ENCODE measurements at regions not wholly inside any gene's neighbourhood (a gene's known extent, or its start where the extent isn't known, plus 50 kb on each side); places are given as distances from the start of the nearest gene placed in this dataset.

DNA sequence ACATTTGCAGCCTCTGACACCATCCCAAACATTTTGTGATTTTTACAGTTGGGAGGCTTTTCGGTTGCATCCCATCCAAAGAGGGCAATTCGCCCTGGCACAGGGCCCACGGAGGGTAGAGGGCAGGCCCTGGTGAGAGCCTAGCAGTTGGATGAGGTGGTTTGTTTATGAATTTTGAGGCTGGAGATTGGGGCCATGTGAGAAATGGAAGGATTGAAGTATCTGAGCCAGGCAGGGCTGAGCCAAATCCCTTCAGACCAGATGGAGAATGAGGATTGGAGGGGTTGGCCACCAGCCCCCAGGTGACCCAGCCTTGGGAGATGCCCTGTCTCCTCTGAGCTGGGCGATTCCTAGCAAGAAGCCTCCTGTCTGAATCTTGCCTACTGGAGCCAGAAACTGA, 52.6 kb upstream of the CCDC167 start:
- FAIRE-seq (no peak), DNase-seq (ENCODE audit: low read depth, low spot score) (no peak)

DNA sequence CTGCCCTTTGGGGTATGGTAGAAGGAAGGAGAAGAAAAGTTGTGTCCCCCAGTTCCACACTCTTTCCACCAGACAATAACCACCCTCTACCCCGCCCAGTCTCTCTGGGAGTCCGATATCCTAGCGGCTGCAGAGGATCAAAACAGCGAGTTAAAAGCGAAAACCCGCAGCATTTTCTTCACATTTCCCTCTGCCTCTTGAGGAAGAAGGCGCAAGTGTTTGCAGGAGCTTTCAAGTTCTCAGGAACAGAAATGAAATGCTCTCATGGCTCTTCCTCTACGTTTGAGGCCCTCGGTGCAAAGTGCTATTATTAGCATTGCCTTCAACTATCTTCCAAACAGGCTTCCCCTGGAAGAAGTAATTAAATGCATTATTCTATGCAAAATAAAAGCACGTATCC, 52.2 kb upstream of the CCDC167 start:
- no peak for FAIRE-seq
- H3K27ac ChIP-seq (ENCODE audit: control insufficient read depth, insufficient read depth, low read length) = no peak overlapping the region
- H3K9me1 ChIP-seq (ENCODE audit: control insufficient read depth, extremely low read depth, insufficient read depth, low read length) = no peaks in the 10 kb centered on the region
- no peaks in the 10 kb centered on the region for H3K27me3 ChIP-seq (ENCODE audit: control insufficient read depth, extremely low read depth, insufficient read depth, low read length)
- H3K36me3 ChIP-seq (ENCODE audit: control insufficient read depth in 2 of 2, extremely low read depth in 1 of 2, insufficient read depth in 2 of 2, low read length in 2 of 2) = no peaks in the 10 kb centered on the region
- no peak overlapping the region for H3K9ac ChIP-seq (ENCODE audit: control insufficient read depth, extremely low read depth, insufficient read depth, low read length)
- H3K4me3 ChIP-seq (ENCODE audit: control insufficient read depth in 2 of 3, extremely low read depth in 1 of 3, insufficient read depth in 2 of 3, low read depth in 1 of 3, low read length in 3 of 3) = no peak overlapping the region
- H3K9me3 ChIP-seq (ENCODE audit: control insufficient read depth, low read depth, low read length) = no peaks in the 10 kb centered on the region
- H3K79me2 ChIP-seq (ENCODE audit: control insufficient read depth, insufficient read depth, low read length) = no peaks in the 10 kb centered on the region
- H3K4me1 ChIP-seq (ENCODE audit: control insufficient read depth, extremely low read depth, insufficient read depth, low read length) = peaks cover 35% of the 10 kb centered on the region
- H3K4me2 ChIP-seq (ENCODE audit: control insufficient read depth, extremely low read depth, insufficient read depth, low read depth, low read length) = no peak overlapping the region
- no peak for DNase-seq (ENCODE audit: low read depth, low spot score)
- H4K20me1 ChIP-seq (ENCODE audit: control insufficient read depth, extremely low read depth, insufficient read depth, low read length) = no peaks in the 10 kb centered on the region
- no peak overlapping the region for H2AFZ ChIP-seq (ENCODE audit: control insufficient read depth, low read length)
- no peak for TF ChIP-seq EZH2 (IDR thresholded peaks at IDR 0.05; ENCODE audit: low read length)
- TF ChIP-seq, protein P1, sequence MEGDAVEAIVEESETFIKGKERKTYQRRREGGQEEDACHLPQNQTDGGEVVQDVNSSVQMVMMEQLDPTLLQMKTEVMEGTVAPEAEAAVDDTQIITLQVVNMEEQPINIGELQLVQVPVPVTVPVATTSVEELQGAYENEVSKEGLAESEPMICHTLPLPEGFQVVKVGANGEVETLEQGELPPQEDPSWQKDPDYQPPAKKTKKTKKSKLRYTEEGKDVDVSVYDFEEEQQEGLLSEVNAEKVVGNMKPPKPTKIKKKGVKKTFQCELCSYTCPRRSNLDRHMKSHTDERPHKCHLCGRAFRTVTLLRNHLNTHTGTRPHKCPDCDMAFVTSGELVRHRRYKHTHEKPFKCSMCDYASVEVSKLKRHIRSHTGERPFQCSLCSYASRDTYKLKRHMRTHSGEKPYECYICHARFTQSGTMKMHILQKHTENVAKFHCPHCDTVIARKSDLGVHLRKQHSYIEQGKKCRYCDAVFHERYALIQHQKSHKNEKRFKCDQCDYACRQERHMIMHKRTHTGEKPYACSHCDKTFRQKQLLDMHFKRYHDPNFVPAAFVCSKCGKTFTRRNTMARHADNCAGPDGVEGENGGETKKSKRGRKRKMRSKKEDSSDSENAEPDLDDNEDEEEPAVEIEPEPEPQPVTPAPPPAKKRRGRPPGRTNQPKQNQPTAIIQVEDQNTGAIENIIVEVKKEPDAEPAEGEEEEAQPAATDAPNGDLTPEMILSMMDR (optimal IDR thresholded peaks at IDR 0.05 in 1 of 3, IDR thresholded peaks at IDR 0.05 in 1 of 3, conservative IDR thresholded peaks at IDR 0.05 in 1 of 3; ENCODE audit: extremely low read depth in 1 of 3, insufficient read depth in 2 of 3, low read length in 3 of 3) = no peak
- dilution Hi-C loops (cut with MboI; ENCODE audit: extremely low pct_ligation_motif_present, low sequenced_read_pairs) = no loop called here

More for the DNA sequence above, 52.6 kb upstream of the CCDC167 start:
- Histone ChIP-seq H3K4me1 (ENCODE audit: control insufficient read depth, extremely low read depth, insufficient read depth, low read length) (peaks cover 32% of the 10 kb centered on the region), H4K20me1 (ENCODE audit: control insufficient read depth, extremely low read depth, insufficient read depth, low read length) (no peaks in the 10 kb centered on the region), H2AFZ (ENCODE audit: control insufficient read depth, low read length) (no peak overlapping the region), H3K79me2 (ENCODE audit: control insufficient read depth, insufficient read depth, low read length) (no peaks in the 10 kb centered on the region), H3K4me3 (ENCODE audit: control insufficient read depth in 2 of 3, extremely low read depth in 1 of 3, insufficient read depth in 2 of 3, low read depth in 1 of 3, low read length in 3 of 3) (no peak overlapping the region), H3K4me2 (ENCODE audit: control insufficient read depth, extremely low read depth, insufficient read depth, low read depth, low read length) (no peak overlapping the region), H3K27me3 (ENCODE audit: control insufficient read depth, extremely low read depth, insufficient read depth, low read length) (no peaks in the 10 kb centered on the region), H3K9ac (ENCODE audit: control insufficient read depth, extremely low read depth, insufficient read depth, low read length) (no peak overlapping the region), H3K9me1 (ENCODE audit: control insufficient read depth, extremely low read depth, insufficient read depth, low read length) (no peaks in the 10 kb centered on the region), H3K9me3 (ENCODE audit: control insufficient read depth, low read depth, low read length) (no peaks in the 10 kb centered on the region), H3K36me3 (ENCODE audit: control insufficient read depth in 2 of 2, extremely low read depth in 1 of 2, insufficient read depth in 2 of 2, low read length in 2 of 2) (no peaks in the 10 kb centered on the region), H3K27ac (ENCODE audit: control insufficient read depth, insufficient read depth, low read length) (no peak overlapping the region)
- TF ChIP-seq EZH2 (IDR thresholded peaks at IDR 0.05; ENCODE audit: low read length) = no peak
- TF ChIP-seq, protein P1 (optimal IDR thresholded peaks at IDR 0.05 in 1 of 3, IDR thresholded peaks at IDR 0.05 in 1 of 3, conservative IDR thresholded peaks at IDR 0.05 in 1 of 3; ENCODE audit: extremely low read depth in 1 of 3, insufficient read depth in 2 of 3, low read length in 3 of 3) = no peak
- dilution Hi-C loops (cut with MboI; ENCODE audit: extremely low pct_ligation_motif_present, low sequenced_read_pairs) = no loop called here
